ENCODE measurements at regions not wholly inside any gene's neighbourhood (a gene's known extent, or its start where the extent isn't known, plus 50 kb on each side); places are given as distances from the start of the nearest gene placed in this dataset.
"Not testable (repeated sequence)": the region's sequence is repeated elsewhere in the genome, so short reads cannot be mapped to it uniquely, and the experiment has no call there.

- Mint-ChIP-seq H3K36me3 (ENCODE audit: low read depth) (no peaks in the 10 kb centered on the region), H3K27me3 (ENCODE audit: insufficient read depth) (no peaks in the 10 kb centered on the region), H3K9me3 (no peaks in the 10 kb centered on the region), H3K27ac (no peak overlapping the region), H3K4me1 (no peaks in the 10 kb centered on the region), H3K4me3 (no peak overlapping the region)
- Histone ChIP-seq H3K36me3 (ENCODE audit: control insufficient read depth, insufficient read depth, low read length) (no peaks in the 10 kb centered on the region), H3K4me1 (ENCODE audit: control insufficient read depth, insufficient read depth, low read length) (no peaks in the 10 kb centered on the region), H3K27me3 (ENCODE audit: control insufficient read depth, insufficient read depth, low read length, poor library complexity, severe bottlenecking) (no peaks in the 10 kb centered on the region), H3K27ac (ENCODE audit: low read depth, low read length) (no peak overlapping the region), H3K9me3 (ENCODE audit: control insufficient read depth, low read length) (no peaks in the 10 kb centered on the region), H3K4me3 (ENCODE audit: low read length) (no peak overlapping the region), H3K9ac (ENCODE audit: extremely low read depth, low read length, poor library complexity, severe bottlenecking) (no peak overlapping the region)
- 100% methylated on average over 2 of the region's 2 CpGs; no CpG with 5 or more reads in 1 of the 2 experiments for WGBS, 2 experiments (ENCODE audit: insufficient coverage in 1 of 2, insufficient read length in 1 of 2)
- DNase-seq: no peak
- TF ChIP-seq CTCF (conservative IDR thresholded peaks at IDR 0.05): no peak
These were observed 424.0 kb upstream of the NDST4 start for GRCh38 chr4:115537387-115537786.

- Histone ChIP-seq H3K4me1 (ENCODE audit: control insufficient read depth, insufficient read depth, low read length) (no peaks in the 10 kb centered on the region), H3K27me3 (ENCODE audit: control insufficient read depth, insufficient read depth, low read length, poor library complexity, severe bottlenecking) (no peaks in the 10 kb centered on the region), H3K4me3 (ENCODE audit: low read length) (no peak overlapping the region), H3K36me3 (ENCODE audit: control insufficient read depth, insufficient read depth, low read length) (no peaks in the 10 kb centered on the region), H3K27ac (ENCODE audit: low read depth, low read length) (no peak overlapping the region), H3K9me3 (ENCODE audit: control insufficient read depth, low read length) (no peaks in the 10 kb centered on the region), H3K9ac (ENCODE audit: extremely low read depth, low read length, poor library complexity, severe bottlenecking) (no peak overlapping the region)
- no peaks in the 10 kb centered on the region for H3K9me3 Mint-ChIP-seq
- no peak for DNase-seq
- no peak overlapping the region for H3K4me3 Mint-ChIP-seq
- H3K4me1 Mint-ChIP-seq: no peaks in the 10 kb centered on the region
- no peaks in the 10 kb centered on the region for H3K27me3 Mint-ChIP-seq (ENCODE audit: insufficient read depth)
- no peak for TF ChIP-seq CTCF (conservative IDR thresholded peaks at IDR 0.05)
- 43 to 50% methylated on average over 1 of the region's 1 CpG for WGBS, 2 experiments (ENCODE audit: insufficient coverage in 1 of 2, insufficient read length in 1 of 2)
- H3K27ac Mint-ChIP-seq: no peak overlapping the region
- H3K36me3 Mint-ChIP-seq (ENCODE audit: low read depth): no peaks in the 10 kb centered on the region
These were observed 415.7 kb upstream of the NDST4 start for GRCh38 chr4:115529126-115529525.

GRCh38 chr4:115519476-115519875, 406.1 kb upstream of the NDST4 start:
- H3K4me3 ChIP-seq (ENCODE audit: low read length); H3K9me3 ChIP-seq (ENCODE audit: control insufficient read depth, low read length); H3K4me3 Mint-ChIP-seq; H3K36me3 ChIP-seq (ENCODE audit: control insufficient read depth, insufficient read depth, low read length); H3K4me1 ChIP-seq (ENCODE audit: control insufficient read depth, insufficient read depth, low read length); H3K27ac ChIP-seq (ENCODE audit: low read depth, low read length); H3K4me1 Mint-ChIP-seq; H3K27me3 Mint-ChIP-seq (ENCODE audit: insufficient read depth); H3K27me3 ChIP-seq (ENCODE audit: control insufficient read depth, insufficient read depth, low read length, poor library complexity, severe bottlenecking); H3K36me3 Mint-ChIP-seq (ENCODE audit: low read depth); H3K9ac ChIP-seq (ENCODE audit: extremely low read depth, low read length, poor library complexity, severe bottlenecking); H3K27ac Mint-ChIP-seq; DNase-seq: not testable (repeated sequence)
- 91 to 100% methylated on average over 1 to 3 of the region's 3 CpGs for WGBS, 2 experiments (ENCODE audit: insufficient coverage in 1 of 2, insufficient read length in 1 of 2)
- peaks cover 16% of the 10 kb centered on the region for H3K9me3 Mint-ChIP-seq

- Histone ChIP-seq H3K27ac (ENCODE audit: low read depth, low read length) (no peak overlapping the region), H3K27me3 (ENCODE audit: control insufficient read depth, insufficient read depth, low read length, poor library complexity, severe bottlenecking) (no peaks in the 10 kb centered on the region), H3K9ac (ENCODE audit: extremely low read depth, low read length, poor library complexity, severe bottlenecking) (no peak overlapping the region), H3K9me3 (ENCODE audit: control insufficient read depth, low read length) (no peaks in the 10 kb centered on the region), H3K4me1 (ENCODE audit: control insufficient read depth, insufficient read depth, low read length) (no peaks in the 10 kb centered on the region), H3K4me3 (ENCODE audit: low read length) (no peak overlapping the region), H3K36me3 (ENCODE audit: control insufficient read depth, insufficient read depth, low read length) (no peaks in the 10 kb centered on the region)
- 47 to 60% methylated on average over 2 of the region's 2 CpGs for WGBS, 2 experiments (ENCODE audit: insufficient coverage in 1 of 2, insufficient read length in 1 of 2)
- H3K27ac Mint-ChIP-seq: no peak overlapping the region
- no peak for DNase-seq
- H3K4me3 Mint-ChIP-seq: no peak overlapping the region
- H3K9me3 Mint-ChIP-seq: peaks cover 3% of the 10 kb centered on the region
- H3K4me1 Mint-ChIP-seq: no peaks in the 10 kb centered on the region
- no peaks in the 10 kb centered on the region for H3K36me3 Mint-ChIP-seq (ENCODE audit: low read depth)
- no peak for TF ChIP-seq CTCF (conservative IDR thresholded peaks at IDR 0.05)
- no peaks in the 10 kb centered on the region for H3K27me3 Mint-ChIP-seq (ENCODE audit: insufficient read depth)
These were observed 402.4 kb upstream of the NDST4 start for GRCh38 chr4:115515772-115516171.

Data from endodermal cell (in vitro differentiated cells).